ENCODE measurements at regions not wholly inside any gene's neighbourhood (a gene's known extent, or its start where the extent isn't known, plus 50 kb on each side); places are given as distances from the start of the nearest gene placed in this dataset.
"Not testable (repeated sequence)": the region's sequence is repeated elsewhere in the genome, so short reads cannot be mapped to it uniquely, and the experiment has no call there.

DNA sequence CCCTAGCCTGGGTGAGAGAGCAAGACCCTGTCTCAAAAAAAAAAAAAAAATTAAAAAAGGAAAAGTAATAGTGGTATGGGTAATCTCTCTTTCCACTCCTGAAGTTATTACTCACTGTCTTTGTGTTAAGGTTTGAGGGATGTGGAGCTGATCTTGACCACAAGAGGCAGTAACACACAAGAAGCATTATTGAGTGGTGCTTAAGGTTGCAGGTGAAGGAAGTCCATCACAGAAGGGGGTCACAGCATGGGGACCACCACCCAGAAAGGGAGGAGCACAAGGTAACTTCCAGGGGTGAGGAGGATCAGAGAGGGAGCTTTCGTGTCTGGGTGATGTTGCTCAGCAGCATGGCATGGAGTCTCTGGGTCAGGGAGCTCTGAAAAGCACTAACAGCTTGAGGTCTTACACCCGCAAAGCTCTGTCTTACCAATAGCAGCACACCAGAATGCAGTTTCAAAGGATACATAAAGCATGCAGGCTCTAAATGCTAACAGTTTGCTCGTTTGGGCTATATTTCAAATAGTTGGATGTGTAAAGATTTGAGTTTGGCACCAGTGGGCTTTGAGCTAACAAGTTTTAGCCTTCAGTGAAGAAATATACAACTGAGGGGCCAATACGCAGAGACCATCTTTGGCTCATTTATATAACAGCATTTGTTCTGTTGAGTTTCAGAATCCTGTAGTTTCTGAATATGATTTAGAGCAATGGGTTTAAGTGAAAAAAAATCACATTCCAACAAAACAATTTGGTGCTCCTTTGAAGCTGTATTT lies 100.4 kb upstream of the DNAJC1 start:
- Histone ChIP-seq H3K27ac (ENCODE audit: low read depth in 1 of 2, low read length in 2 of 2) (no peak overlapping the region), H3K9me3 (ENCODE audit: control insufficient read depth in 4 of 4, low read length in 3 of 4) (no peaks in the 10 kb centered on the region), H3K4me1 (ENCODE audit: control insufficient read depth in 4 of 4, insufficient read depth in 4 of 4, low read length in 3 of 4) (no peaks in the 10 kb centered on the region), H3K27me3 (ENCODE audit: control insufficient read depth in 4 of 4, insufficient read depth in 4 of 4, low read length in 3 of 4) (no peaks in the 10 kb centered on the region), H3K9ac (ENCODE audit: low read depth in 1 of 2, low read length in 2 of 2) (no peak overlapping the region), H3K4me3 (ENCODE audit: low read depth in 1 of 3, low read length in 3 of 3) (no peak overlapping the region), H3K36me3 (ENCODE audit: control insufficient read depth in 4 of 4, insufficient read depth in 3 of 4, low read depth in 1 of 4, low read length in 3 of 4) (no peaks in the 10 kb centered on the region)
- no peak for DNase-seq (ENCODE audit: low spot score)
- WGBS: 79% methylated on average over 4 of the region's 4 CpGs
- TF ChIP-seq YY1 (IDR thresholded peaks at IDR 0.05) (no peak), RXRA (IDR thresholded peaks at IDR 0.05) (no peak), RAD21 (IDR thresholded peaks at IDR 0.05) (peak; percentile 20 to 38)

DNA sequence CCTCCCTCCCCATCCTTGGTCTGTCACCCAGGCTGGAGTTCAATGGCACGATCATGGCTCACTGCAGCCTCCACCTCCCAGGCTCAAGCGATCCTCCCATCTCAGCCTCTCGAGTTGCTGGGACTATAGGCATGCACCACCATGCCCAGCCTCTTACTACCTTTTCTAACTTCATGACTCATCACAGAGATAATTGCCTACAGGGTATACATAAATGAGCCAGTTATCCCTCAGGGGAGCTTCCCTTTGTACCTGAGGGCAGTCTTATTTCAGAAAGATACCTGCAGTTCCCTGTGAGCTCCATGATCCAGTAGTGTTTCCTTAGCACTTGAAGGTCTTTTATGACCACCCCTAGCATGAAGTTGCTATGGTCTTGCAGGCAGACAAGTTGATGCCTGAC lies 94.2 kb upstream of the DNAJC1 start:
- no peak for DNase-seq (ENCODE audit: low spot score)
- no peak overlapping the region for H3K9ac ChIP-seq (ENCODE audit: low read depth in 1 of 2, low read length in 2 of 2)
- H3K36me3 ChIP-seq (ENCODE audit: control insufficient read depth in 4 of 4, insufficient read depth in 3 of 4, low read depth in 1 of 4, low read length in 3 of 4): no peaks in the 10 kb centered on the region
- H3K27ac ChIP-seq (ENCODE audit: low read depth in 1 of 2, low read length in 2 of 2): no peak overlapping the region
- H3K4me1 ChIP-seq (ENCODE audit: control insufficient read depth in 4 of 4, insufficient read depth in 4 of 4, low read length in 3 of 4): no peaks in the 10 kb centered on the region
- no peaks in the 10 kb centered on the region for H3K9me3 ChIP-seq (ENCODE audit: control insufficient read depth in 4 of 4, low read length in 3 of 4)
- no peak for TF ChIP-seq RAD21 (IDR thresholded peaks at IDR 0.05)
- TF ChIP-seq MAX (IDR thresholded peaks at IDR 0.05): no peak
- TF ChIP-seq, protein P1, sequence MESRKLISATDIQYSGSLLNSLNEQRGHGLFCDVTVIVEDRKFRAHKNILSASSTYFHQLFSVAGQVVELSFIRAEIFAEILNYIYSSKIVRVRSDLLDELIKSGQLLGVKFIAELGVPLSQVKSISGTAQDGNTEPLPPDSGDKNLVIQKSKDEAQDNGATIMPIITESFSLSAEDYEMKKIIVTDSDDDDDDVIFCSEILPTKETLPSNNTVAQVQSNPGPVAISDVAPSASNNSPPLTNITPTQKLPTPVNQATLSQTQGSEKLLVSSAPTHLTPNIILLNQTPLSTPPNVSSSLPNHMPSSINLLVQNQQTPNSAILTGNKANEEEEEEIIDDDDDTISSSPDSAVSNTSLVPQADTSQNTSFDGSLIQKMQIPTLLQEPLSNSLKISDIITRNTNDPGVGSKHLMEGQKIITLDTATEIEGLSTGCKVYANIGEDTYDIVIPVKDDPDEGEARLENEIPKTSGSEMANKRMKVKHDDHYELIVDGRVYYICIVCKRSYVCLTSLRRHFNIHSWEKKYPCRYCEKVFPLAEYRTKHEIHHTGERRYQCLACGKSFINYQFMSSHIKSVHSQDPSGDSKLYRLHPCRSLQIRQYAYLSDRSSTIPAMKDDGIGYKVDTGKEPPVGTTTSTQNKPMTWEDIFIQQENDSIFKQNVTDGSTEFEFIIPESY (IDR thresholded peaks at IDR 0.05): no peak
- no peak for TF ChIP-seq HNF4A (conservative IDR thresholded peaks at IDR 0.05)
- no peak for TF ChIP-seq JUND (IDR thresholded peaks at IDR 0.05)
- no peak overlapping the region for H3K4me3 ChIP-seq (ENCODE audit: low read depth in 1 of 3, low read length in 3 of 3)
- H3K27me3 ChIP-seq (ENCODE audit: control insufficient read depth in 4 of 4, insufficient read depth in 4 of 4, low read length in 3 of 4): no peaks in the 10 kb centered on the region
- 92% methylated on average over 3 of the region's 3 CpGs for WGBS

- not testable (repeated sequence) for DNase-seq (ENCODE audit: low spot score); H3K9ac ChIP-seq (ENCODE audit: low read depth in 1 of 2, low read length in 2 of 2); H3K4me3 ChIP-seq (ENCODE audit: low read depth in 1 of 3, low read length in 3 of 3); H3K4me1 ChIP-seq (ENCODE audit: control insufficient read depth in 4 of 4, insufficient read depth in 4 of 4, low read length in 3 of 4); H3K27ac ChIP-seq (ENCODE audit: low read depth in 1 of 2, low read length in 2 of 2); H3K36me3 ChIP-seq (ENCODE audit: control insufficient read depth in 4 of 4, insufficient read depth in 3 of 4, low read depth in 1 of 4, low read length in 3 of 4); H3K9me3 ChIP-seq (ENCODE audit: control insufficient read depth in 4 of 4, low read length in 3 of 4); H3K27me3 ChIP-seq (ENCODE audit: control insufficient read depth in 4 of 4, insufficient read depth in 4 of 4, low read length in 3 of 4)
- 67% methylated on average over 1 of the region's 1 CpG for WGBS
Observed at GRCh38 chr10:22091260-22091659, 87.7 kb upstream of the DNAJC1 start.

- peaks cover 0 to 7% (median 5%) of the 10 kb centered on the region in 4 donors for H3K4me1 ChIP-seq (ENCODE audit: control insufficient read depth in 4 of 4, insufficient read depth in 4 of 4, low read length in 3 of 4)
- H3K9ac ChIP-seq (ENCODE audit: low read depth in 1 of 2, low read length in 2 of 2): no peak overlapping the region
- H3K27ac ChIP-seq (ENCODE audit: low read depth in 1 of 2, low read length in 2 of 2): no peak overlapping the region
- DNase-seq (ENCODE audit: low spot score): no peak
- no peaks in the 10 kb centered on the region for H3K9me3 ChIP-seq (ENCODE audit: control insufficient read depth in 4 of 4, low read length in 3 of 4)
- TF ChIP-seq HNF4G (IDR thresholded peaks at IDR 0.05): no peak
- TF ChIP-seq MAX (IDR thresholded peaks at IDR 0.05): no peak
- no peak for TF ChIP-seq SP1 (IDR thresholded peaks at IDR 0.05)
- TF ChIP-seq GABPA (IDR thresholded peaks at IDR 0.05 in 1 of 2, conservative IDR thresholded peaks at IDR 0.05 in 1 of 2): no peak
- TF ChIP-seq FOXA2 (IDR thresholded peaks at IDR 0.05): no peak
- TF ChIP-seq HNF4A (conservative IDR thresholded peaks at IDR 0.05): no peak
- TF ChIP-seq, protein P1 (IDR thresholded peaks at IDR 0.05): no peak
- TF ChIP-seq TAF1 (conservative IDR thresholded peaks at IDR 0.05): no peak
- TF ChIP-seq REST (IDR thresholded peaks at IDR 0.05): no peak
- TF ChIP-seq, protein P2, sequence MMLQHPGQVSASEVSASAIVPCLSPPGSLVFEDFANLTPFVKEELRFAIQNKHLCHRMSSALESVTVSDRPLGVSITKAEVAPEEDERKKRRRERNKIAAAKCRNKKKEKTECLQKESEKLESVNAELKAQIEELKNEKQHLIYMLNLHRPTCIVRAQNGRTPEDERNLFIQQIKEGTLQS (IDR thresholded peaks at IDR 0.05): no peak
- TF ChIP-seq EGR1 (IDR thresholded peaks at IDR 0.05; ENCODE audit: low read depth in 2 of 2): no peak
- no peak for TF ChIP-seq JUND (IDR thresholded peaks at IDR 0.05)
- H3K4me3 ChIP-seq (ENCODE audit: low read depth in 1 of 3, low read length in 3 of 3): no peak overlapping the region
- 70% methylated on average over 2 of the region's 2 CpGs for WGBS
- H3K27me3 ChIP-seq (ENCODE audit: control insufficient read depth in 4 of 4, insufficient read depth in 4 of 4, low read length in 3 of 4): no peaks in the 10 kb centered on the region
- no peaks in the 10 kb centered on the region for H3K36me3 ChIP-seq (ENCODE audit: control insufficient read depth in 4 of 4, insufficient read depth in 3 of 4, low read depth in 1 of 4, low read length in 3 of 4)
Observed at GRCh38 chr10:22087402-22087738, 83.8 kb upstream of the DNAJC1 start.
